ENCODE measurements at regions not wholly inside any gene's neighbourhood (a gene's known extent, or its start where the extent isn't known, plus 50 kb on each side); places are given as distances from the start of the nearest gene placed in this dataset.

- H2AFZ ChIP-seq (ENCODE audit: control insufficient read depth, low read depth, low read length): no peak overlapping the region
- ATAC-seq (no peak), DNase-seq (ENCODE audit: low read depth, low spot score) (no peak), FAIRE-seq (no peak)
- no peaks in the 10 kb centered on the region for H3K9me3 ChIP-seq (replicated peaks; ENCODE audit: control insufficient read depth, insufficient read depth, low read length)
- no peaks in the 10 kb centered on the region for H3K4me1 ChIP-seq (ENCODE audit: control insufficient read depth, insufficient read depth, low read length)
- H3K27ac ChIP-seq (ENCODE audit: control insufficient read depth, insufficient read depth): no peak overlapping the region
- H3K36me3 ChIP-seq (ENCODE audit: control insufficient read depth in 2 of 2, insufficient read depth in 2 of 2, low read length in 1 of 2): no peaks in the 10 kb centered on the region
- ChIA-PET POLR2A (no interaction called here), CTCF (no interaction called here), SMC1A (ENCODE audit: uncharacterized antibody, unreplicated experiment) (no interaction called here), RAD21 (ENCODE audit: unreplicated experiment) (no interaction called here)
- TF ChIP-seq CHD4 (IDR thresholded peaks at IDR 0.05): no peak
- TF ChIP-seq SUPT20H (IDR thresholded peaks at IDR 0.05; ENCODE audit: borderline replicate concordance, control insufficient read depth, low read depth, low read length): no peak
- no peak for TF ChIP-seq KDM1A (IDR thresholded peaks at IDR 0.05; ENCODE audit: borderline replicate concordance)
- TF ChIP-seq CHD2 (IDR thresholded peaks at IDR 0.05; ENCODE audit: borderline replicate concordance, low read depth, low read length): no peak
- no peak for TF ChIP-seq ZNF592 (IDR thresholded peaks at IDR 0.05)
- no peak for TF ChIP-seq NFYB (IDR thresholded peaks at IDR 0.05; ENCODE audit: insufficient read depth, low read depth, low read length)
- no peak for TF ChIP-seq EZH2 (IDR thresholded peaks at IDR 0.05; ENCODE audit: borderline replicate concordance, control insufficient read depth, low read depth, low read length)
- no peak for TF ChIP-seq CEBPB (IDR thresholded peaks at IDR 0.05; ENCODE audit: borderline replicate concordance in 1 of 2, low read depth in 2 of 2, low read length in 2 of 2)
- TF ChIP-seq RUNX3 (IDR thresholded peaks at IDR 0.05; ENCODE audit: low read length): no peak
- no peak for TF ChIP-seq ZNF24 (IDR thresholded peaks at IDR 0.05)
- TF ChIP-seq SKIL (IDR thresholded peaks at IDR 0.05; ENCODE audit: low read depth, poor library complexity, severe bottlenecking): no peak
- no peak for TF ChIP-seq POU2F2 (IDR thresholded peaks at IDR 0.05; ENCODE audit: borderline replicate concordance, low read depth, low read length)
- no peak for TF ChIP-seq ATF3 (IDR thresholded peaks at IDR 0.05; ENCODE audit: borderline replicate concordance, extremely low read depth, low read depth, low read length)
- no peak for TF ChIP-seq IKZF2 (IDR thresholded peaks at IDR 0.05)
- TF ChIP-seq SREBF1 (IDR thresholded peaks at IDR 0.05; ENCODE audit: low read length): no peak
- TF ChIP-seq RFX5 (IDR thresholded peaks at IDR 0.05; ENCODE audit: low read depth, low read length): no peak
- no peaks in the 10 kb centered on the region for H4K20me1 ChIP-seq (ENCODE audit: control insufficient read depth, insufficient read depth)
- in situ Hi-C loops (cut with MboI) (no loop called here), intact Hi-C loops (cut with micrococcal nuclease; ENCODE audit: unreplicated experiment) (no loop called here)
- no TSS peak for BruUV-seq (replicated peaks)
- H3K27me3 ChIP-seq (replicated peaks in 1 of 2; ENCODE audit: control insufficient read depth in 2 of 2, insufficient read depth in 2 of 2, low read length in 1 of 2): no peaks in the 10 kb centered on the region; a peak in 1 of 4 replicates
- H3K4me3 ChIP-seq: no peak overlapping the region
- H3K79me2 ChIP-seq (ENCODE audit: control insufficient read depth, insufficient read depth, low read length): no peaks in the 10 kb centered on the region
- H3K9ac ChIP-seq (ENCODE audit: control insufficient read depth, insufficient read depth, low read length): no peak overlapping the region
- no peak overlapping the region for H3K4me2 ChIP-seq (ENCODE audit: control insufficient read depth, insufficient read depth)
Observed at GRCh38 chr2:168320267-168320666, 72.9 kb upstream of the STK39 start.
